Epidermal melanocyte (primary cell): ENCODE measurements at regions not wholly inside any gene's neighbourhood (a gene's known extent, or its start where the extent isn't known, plus 50 kb on each side); places are given as distances from the start of the nearest gene placed in this dataset.

ENCODE experiments used
- DNase-seq: peaks from one replicate; pipeline ENCODE4 v3.0.0; 2011; ENCODE audit warnings: low spot score; ENCODE audit not compliant: insufficient read length

GRCh38 chr18:46294318-46294717 is 190.1 kb downstream of the HAUS1 start:
- DNase-seq = no peak

GRCh38 chr18:46294751-46295150 is 190.6 kb downstream of the HAUS1 start:
- no peak for DNase-seq

- no peak for DNase-seq
Observed at GRCh38 chr18:46295416-46295815, 191.2 kb downstream of the HAUS1 start.

GRCh38 chr18:46296656-46297055 is 192.5 kb downstream of the HAUS1 start:
- DNase-seq = no peak

GRCh38 chr18:46297124-46297523 is 192.9 kb downstream of the HAUS1 start:
- DNase-seq = no peak

- no peak for DNase-seq
Observed at GRCh38 chr18:46297621-46298020, 193.4 kb downstream of the HAUS1 start.

GRCh38 chr18:46298511-46298910 is 194.3 kb downstream of the HAUS1 start:
- no peak for DNase-seq

- no peak for DNase-seq
Observed at GRCh38 chr18:46299465-46300008, 195.4 kb downstream of the HAUS1 start.

- no peak for DNase-seq
Observed at GRCh38 chr18:46301081-46301480, 196.9 kb downstream of the HAUS1 start.

GRCh38 chr18:46301571-46301970 is 197.4 kb downstream of the HAUS1 start:
- DNase-seq = no peak

- no peak for DNase-seq
Observed at GRCh38 chr18:46302528-46303485, 198.6 kb downstream of the HAUS1 start.

GRCh38 chr18:46310258-46310657 is 206.1 kb downstream of the HAUS1 start:
- DNase-seq = no peak

GRCh38 chr18:46310675-46311345 is 206.6 kb downstream of the HAUS1 start:
- DNase-seq = no peak

- no peak for DNase-seq
Observed at GRCh38 chr18:46311491-46311890, 207.3 kb downstream of the HAUS1 start.

- no peak for DNase-seq
Observed at GRCh38 chr18:46312221-46312620, 208.0 kb downstream of the HAUS1 start.

GRCh38 chr18:46313521-46313920 is 209.3 kb downstream of the HAUS1 start:
- no peak for DNase-seq

- DNase-seq = no peak
Observed at GRCh38 chr18:46314011-46314410, 209.8 kb downstream of the HAUS1 start.

GRCh38 chr18:46315161-46315560 is 211.0 kb downstream of the HAUS1 start:
- DNase-seq = no peak

GRCh38 chr18:46318356-46318755 is 214.2 kb downstream of the HAUS1 start:
- no peak for DNase-seq

- DNase-seq = no peak
Observed at GRCh38 chr18:46319783-46320182, 215.6 kb downstream of the HAUS1 start.

- no peak for DNase-seq
Observed at GRCh38 chr18:46320297-46320696, 216.1 kb downstream of the HAUS1 start.
